ENCODE measurements at regions not wholly inside any gene's neighbourhood (a gene's known extent, or its start where the extent isn't known, plus 50 kb on each side); places are given as distances from the start of the nearest gene placed in this dataset.

DNA sequence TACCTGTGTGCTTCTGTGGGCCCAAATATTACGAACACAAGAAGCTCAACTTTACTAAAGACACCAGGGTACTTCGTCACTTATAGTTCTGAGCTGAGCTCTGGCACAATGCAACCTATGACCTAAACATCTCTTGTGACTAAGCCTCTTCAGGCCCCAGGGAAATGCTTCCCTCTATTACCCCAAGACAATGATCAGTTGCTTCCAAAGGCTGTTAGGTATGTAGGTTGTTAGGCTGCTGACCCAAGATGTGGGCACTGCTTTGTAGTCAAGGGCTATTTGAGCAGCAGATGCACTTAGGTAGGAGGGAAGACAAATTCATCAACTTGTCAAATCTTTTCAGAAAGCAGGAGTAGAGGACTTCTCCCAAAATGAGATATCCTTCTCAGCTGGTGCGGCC lies 640.1 kb downstream of the EPHA4 start:
- DNase-seq (no peak), FAIRE-seq (no peak)
- Histone ChIP-seq H3K4me3 (ENCODE audit: low read length in 3 of 3) (no peak overlapping the region), H3K36me3 (ENCODE audit: control insufficient read depth in 2 of 3, insufficient read depth in 3 of 3, low read length in 3 of 3) (no peaks in the 10 kb centered on the region), H3K9me3 (ENCODE audit: control insufficient read depth in 2 of 3, insufficient read depth in 1 of 3, low read length in 3 of 3) (no peaks in the 10 kb centered on the region), H3K27ac (ENCODE audit: low read depth in 2 of 2, low read length in 2 of 2) (no peak overlapping the region), H3K27me3 (ENCODE audit: control insufficient read depth, insufficient read depth, low read length) (no peaks in the 10 kb centered on the region), H3K4me1 (ENCODE audit: control insufficient read depth in 2 of 3, insufficient read depth in 2 of 3, low read depth in 1 of 3, low read length in 3 of 3) (no peaks in the 10 kb centered on the region), H3K9ac (ENCODE audit: low read length in 3 of 3) (no peak overlapping the region)
- TF ChIP-seq, protein P1, sequence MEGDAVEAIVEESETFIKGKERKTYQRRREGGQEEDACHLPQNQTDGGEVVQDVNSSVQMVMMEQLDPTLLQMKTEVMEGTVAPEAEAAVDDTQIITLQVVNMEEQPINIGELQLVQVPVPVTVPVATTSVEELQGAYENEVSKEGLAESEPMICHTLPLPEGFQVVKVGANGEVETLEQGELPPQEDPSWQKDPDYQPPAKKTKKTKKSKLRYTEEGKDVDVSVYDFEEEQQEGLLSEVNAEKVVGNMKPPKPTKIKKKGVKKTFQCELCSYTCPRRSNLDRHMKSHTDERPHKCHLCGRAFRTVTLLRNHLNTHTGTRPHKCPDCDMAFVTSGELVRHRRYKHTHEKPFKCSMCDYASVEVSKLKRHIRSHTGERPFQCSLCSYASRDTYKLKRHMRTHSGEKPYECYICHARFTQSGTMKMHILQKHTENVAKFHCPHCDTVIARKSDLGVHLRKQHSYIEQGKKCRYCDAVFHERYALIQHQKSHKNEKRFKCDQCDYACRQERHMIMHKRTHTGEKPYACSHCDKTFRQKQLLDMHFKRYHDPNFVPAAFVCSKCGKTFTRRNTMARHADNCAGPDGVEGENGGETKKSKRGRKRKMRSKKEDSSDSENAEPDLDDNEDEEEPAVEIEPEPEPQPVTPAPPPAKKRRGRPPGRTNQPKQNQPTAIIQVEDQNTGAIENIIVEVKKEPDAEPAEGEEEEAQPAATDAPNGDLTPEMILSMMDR (IDR thresholded peaks at IDR 0.05; ENCODE audit: borderline replicate concordance, extremely low read depth, insufficient read depth): no peak
- intact Hi-C loops (cut with DNase I): no loop called here

DNA sequence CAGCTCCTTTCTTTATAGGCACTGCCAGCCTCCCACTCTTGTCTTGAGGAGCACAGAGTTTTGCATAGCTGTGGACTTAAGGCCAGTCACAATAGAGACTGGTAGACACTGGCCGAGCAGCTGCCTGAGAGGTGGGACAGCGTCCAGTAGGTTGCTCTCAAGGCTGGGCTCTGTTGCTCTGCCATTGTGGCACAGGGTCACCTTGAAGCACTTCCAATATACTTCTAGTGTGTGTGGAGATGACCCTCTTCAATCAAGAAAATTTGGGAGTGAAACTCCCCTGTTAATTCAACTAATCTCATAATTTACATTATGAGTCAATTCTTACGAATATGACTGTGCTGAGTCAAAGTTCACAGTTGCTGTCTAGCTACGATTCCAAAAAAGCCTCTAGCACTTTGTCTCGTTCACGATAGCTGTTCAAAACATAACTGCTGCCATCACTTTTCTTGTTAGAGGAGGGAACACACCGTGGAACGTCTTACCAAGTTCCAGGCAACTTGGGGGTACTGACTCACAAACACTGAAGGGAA lies 636.2 kb downstream of the EPHA4 start:
- FAIRE-seq (no peak), DNase-seq (no peak)
- H3K36me3 ChIP-seq (ENCODE audit: control insufficient read depth in 2 of 3, insufficient read depth in 3 of 3, low read length in 3 of 3): no peaks in the 10 kb centered on the region
- TF ChIP-seq, protein P1 (IDR thresholded peaks at IDR 0.05; ENCODE audit: borderline replicate concordance, extremely low read depth, insufficient read depth): no peak
- no peaks in the 10 kb centered on the region for H3K4me1 ChIP-seq (ENCODE audit: control insufficient read depth in 2 of 3, insufficient read depth in 2 of 3, low read depth in 1 of 3, low read length in 3 of 3)
- H3K27me3 ChIP-seq (ENCODE audit: control insufficient read depth, insufficient read depth, low read length): no peaks in the 10 kb centered on the region
- no peak overlapping the region for H3K27ac ChIP-seq (ENCODE audit: low read depth in 2 of 2, low read length in 2 of 2)
- no peaks in the 10 kb centered on the region for H3K9me3 ChIP-seq (ENCODE audit: control insufficient read depth in 2 of 3, insufficient read depth in 1 of 3, low read length in 3 of 3)
- H3K4me3 ChIP-seq (ENCODE audit: low read length in 3 of 3): no peak overlapping the region
- intact Hi-C loops (cut with DNase I): no loop called here
- H3K9ac ChIP-seq (ENCODE audit: low read length in 3 of 3): no peak overlapping the region

DNA sequence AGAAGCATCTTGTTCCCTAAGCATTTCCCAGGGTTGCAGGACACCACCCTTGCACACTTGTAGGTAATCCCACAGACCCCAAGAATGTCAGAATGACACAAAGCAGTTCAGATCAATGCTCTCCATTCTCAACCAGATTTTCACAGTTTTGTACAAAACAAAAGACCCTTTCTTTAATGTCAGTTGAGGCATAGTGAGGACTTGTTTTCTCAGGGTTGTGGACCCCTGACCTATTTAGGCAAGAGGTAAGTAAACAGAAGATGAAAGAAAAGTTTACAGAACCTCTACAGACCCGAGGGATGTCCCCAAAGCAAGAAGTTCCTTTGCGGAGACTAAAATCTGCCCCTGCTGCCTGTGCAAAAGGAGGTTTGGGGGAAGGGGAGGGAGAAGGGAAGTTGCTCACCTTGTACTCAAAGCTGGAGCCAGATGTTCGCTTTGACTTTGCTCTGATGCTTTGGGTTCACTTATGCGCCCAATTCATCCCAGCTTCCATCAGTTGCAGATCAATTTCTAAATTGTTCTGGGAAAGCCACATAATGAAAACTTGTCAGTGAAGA lies 635.4 kb downstream of the EPHA4 start:
- Histone ChIP-seq H3K9ac (ENCODE audit: low read length in 3 of 3) (no peak overlapping the region), H3K9me3 (ENCODE audit: control insufficient read depth in 2 of 3, insufficient read depth in 1 of 3, low read length in 3 of 3) (no peaks in the 10 kb centered on the region), H3K4me1 (ENCODE audit: control insufficient read depth in 2 of 3, insufficient read depth in 2 of 3, low read depth in 1 of 3, low read length in 3 of 3) (no peaks in the 10 kb centered on the region), H3K27me3 (ENCODE audit: control insufficient read depth, insufficient read depth, low read length) (no peaks in the 10 kb centered on the region), H3K4me3 (ENCODE audit: low read length in 3 of 3) (no peak overlapping the region), H3K27ac (ENCODE audit: low read depth in 2 of 2, low read length in 2 of 2) (no peak overlapping the region), H3K36me3 (ENCODE audit: control insufficient read depth in 2 of 3, insufficient read depth in 3 of 3, low read length in 3 of 3) (no peaks in the 10 kb centered on the region)
- intact Hi-C loops (cut with DNase I): no loop called here
- DNase-seq: no peak
- no peak for FAIRE-seq
- TF ChIP-seq, protein P1 (IDR thresholded peaks at IDR 0.05; ENCODE audit: borderline replicate concordance, extremely low read depth, insufficient read depth): no peak

DNA sequence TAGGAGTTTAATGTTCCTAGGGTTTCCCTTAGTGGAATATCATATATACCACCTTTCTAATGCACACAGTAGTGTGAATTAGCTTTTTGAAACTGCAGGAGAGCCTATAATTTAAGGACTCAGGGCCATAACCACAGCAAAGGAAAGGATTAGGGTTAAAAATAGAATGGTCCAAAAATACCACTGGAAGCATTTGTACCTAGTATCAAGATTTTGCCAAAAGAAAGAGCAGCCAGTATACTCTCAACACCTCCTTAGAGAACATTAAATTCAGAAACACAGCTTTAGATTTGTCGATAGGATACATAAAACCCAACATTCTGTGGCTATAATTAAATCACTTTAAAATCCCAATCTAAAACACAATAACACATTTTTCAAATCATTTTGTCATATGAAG lies 634.9 kb downstream of the EPHA4 start:
- DNase-seq (no peak), FAIRE-seq (no peak)
- no peak overlapping the region for H3K4me3 ChIP-seq (ENCODE audit: low read length in 3 of 3)
- intact Hi-C loops (cut with DNase I): no loop called here
- no peak overlapping the region for H3K27ac ChIP-seq (ENCODE audit: low read depth in 2 of 2, low read length in 2 of 2)
- no peaks in the 10 kb centered on the region for H3K36me3 ChIP-seq (ENCODE audit: control insufficient read depth in 2 of 3, insufficient read depth in 3 of 3, low read length in 3 of 3)
- no peak overlapping the region for H3K9ac ChIP-seq (ENCODE audit: low read length in 3 of 3)
- no peaks in the 10 kb centered on the region for H3K9me3 ChIP-seq (ENCODE audit: control insufficient read depth in 2 of 3, insufficient read depth in 1 of 3, low read length in 3 of 3)
- no peaks in the 10 kb centered on the region for H3K27me3 ChIP-seq (ENCODE audit: control insufficient read depth, insufficient read depth, low read length)
- TF ChIP-seq, protein P1 (IDR thresholded peaks at IDR 0.05; ENCODE audit: borderline replicate concordance, extremely low read depth, insufficient read depth): no peak
- H3K4me1 ChIP-seq (ENCODE audit: control insufficient read depth in 2 of 3, insufficient read depth in 2 of 3, low read depth in 1 of 3, low read length in 3 of 3): no peaks in the 10 kb centered on the region

Measured in kidney (tissue), 13 donors.